ENCODE measurements at regions not wholly inside any gene's neighbourhood (a gene's known extent, or its start where the extent isn't known, plus 50 kb on each side); places are given as distances from the start of the nearest gene placed in this dataset.

DNA sequence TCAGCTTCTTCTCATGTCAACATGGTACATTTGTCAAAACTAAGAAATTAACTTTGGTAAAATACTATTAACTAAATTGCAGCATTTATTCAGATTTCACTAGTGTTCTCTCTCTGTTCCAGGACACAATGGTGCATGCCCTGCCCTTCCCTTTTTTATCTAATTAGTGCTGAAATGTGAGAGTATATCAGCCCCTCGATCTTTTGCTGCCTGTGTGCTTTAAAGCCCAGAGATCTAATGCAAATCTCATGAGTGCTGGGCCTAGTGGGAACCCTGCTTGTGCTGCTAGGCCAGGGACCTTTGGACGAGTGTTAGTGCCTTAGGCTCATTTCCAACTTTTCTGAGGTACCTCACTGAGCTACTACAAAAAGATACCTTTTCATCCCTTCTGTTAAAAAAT is 221.1 kb upstream of the EDNRB start:
- H3K4me1 ChIP-seq (ENCODE audit: control insufficient read depth, extremely low read depth, insufficient read depth, low read length): no peaks in the 10 kb centered on the region
- no peak for DNase-seq (ENCODE audit: low read depth in 2 of 2)
- H3K9me3 ChIP-seq (ENCODE audit: control insufficient read depth, insufficient read depth, low read depth, low read length): no peaks in the 10 kb centered on the region
- no peak overlapping the region for H3K4me2 ChIP-seq (ENCODE audit: extremely low read depth, insufficient read depth, low read length)
- H2AFZ ChIP-seq (ENCODE audit: low read length): no peak overlapping the region
- no peaks in the 10 kb centered on the region for H4K20me1 ChIP-seq (ENCODE audit: control insufficient read depth, extremely low read depth, insufficient read depth, low read length)
- H3K27me3 ChIP-seq (ENCODE audit: control insufficient read depth, insufficient read depth, low read length): no peaks in the 10 kb centered on the region
- H3K4me3 ChIP-seq (replicated peaks in 1 of 4; ENCODE audit: control extremely low read depth in 1 of 4, insufficient read depth in 1 of 4, low read depth in 3 of 4, low read length in 4 of 4): no peak overlapping the region
- no peak for TF ChIP-seq EZH2 (IDR thresholded peaks at IDR 0.05; ENCODE audit: low read length, missing control alignments)
- H3K36me3 ChIP-seq (ENCODE audit: control insufficient read depth, insufficient read depth, low read length): no peaks in the 10 kb centered on the region
- no peak overlapping the region for H3K9ac ChIP-seq (ENCODE audit: insufficient read depth, low read length)
- H3K79me2 ChIP-seq (ENCODE audit: control insufficient read depth, insufficient read depth, low read length): no peaks in the 10 kb centered on the region
- H3K27ac ChIP-seq (ENCODE audit: insufficient read depth, low read length): no peak overlapping the region

DNA sequence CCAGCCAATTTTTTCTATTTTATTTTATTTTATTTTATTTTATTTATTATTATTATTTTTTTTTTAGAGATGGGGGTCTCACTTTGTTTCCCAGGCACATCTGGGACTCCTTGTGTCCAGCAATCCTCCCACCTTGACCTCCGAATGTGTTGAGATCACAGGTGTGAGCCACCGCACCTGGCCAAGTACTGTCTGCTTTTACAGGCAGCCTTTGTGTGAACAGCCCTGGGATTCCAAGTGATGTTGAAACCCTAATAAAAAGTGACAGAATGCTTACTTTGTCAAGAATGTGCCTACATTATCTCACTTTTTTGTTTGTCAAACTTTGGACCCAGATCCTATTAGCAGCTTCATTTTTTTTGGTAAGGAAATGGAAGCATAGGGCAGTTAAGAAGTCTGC is 220.1 kb upstream of the EDNRB start:
- H3K4me3 ChIP-seq (replicated peaks in 1 of 4; ENCODE audit: control extremely low read depth in 1 of 4, insufficient read depth in 1 of 4, low read depth in 3 of 4, low read length in 4 of 4): no peak overlapping the region
- H2AFZ ChIP-seq (ENCODE audit: low read length): no peak overlapping the region

DNA sequence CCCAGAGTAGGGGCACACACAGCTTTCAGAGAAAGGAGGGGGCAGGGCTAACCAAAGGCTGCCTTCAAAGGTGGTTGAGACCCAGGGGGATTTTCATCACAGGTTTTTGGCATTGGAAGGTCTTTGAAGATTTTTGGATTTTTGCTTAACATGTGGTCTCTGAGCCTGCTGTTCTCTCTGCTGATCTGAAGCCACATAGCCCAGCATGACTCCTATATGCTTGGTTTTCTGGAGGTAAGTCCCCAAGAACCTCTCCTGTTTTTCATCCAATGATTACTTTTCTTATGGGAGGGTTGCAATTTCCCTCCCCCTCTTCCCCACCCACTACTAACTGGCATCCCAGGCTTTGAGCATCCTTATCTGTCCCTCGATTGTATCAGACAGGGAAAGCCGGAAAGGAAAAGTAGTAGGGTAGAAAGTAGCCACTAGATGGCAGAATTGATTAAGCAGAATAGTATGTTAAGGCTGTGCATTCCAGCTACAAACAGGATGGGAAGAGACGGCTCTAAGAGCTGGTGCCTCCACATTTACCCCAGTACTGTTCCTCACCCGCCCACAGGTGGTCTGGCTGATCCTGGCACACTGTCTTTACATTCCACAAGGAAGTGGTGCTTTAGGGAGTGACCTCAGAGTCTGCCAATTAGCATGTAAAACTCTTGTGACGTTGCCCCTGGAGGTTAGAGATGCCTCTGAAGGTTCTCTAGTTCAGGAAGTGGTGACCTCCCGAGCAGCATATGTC is 218.9 kb upstream of the EDNRB start:
- Histone ChIP-seq H3K9ac (ENCODE audit: insufficient read depth, low read length) (no peak overlapping the region), H3K4me3 (replicated peaks in 1 of 4; ENCODE audit: control extremely low read depth in 1 of 4, insufficient read depth in 1 of 4, low read depth in 3 of 4, low read length in 4 of 4) (no peak overlapping the region), H3K9me3 (ENCODE audit: control insufficient read depth, insufficient read depth, low read depth, low read length) (no peaks in the 10 kb centered on the region), H4K20me1 (ENCODE audit: control insufficient read depth, extremely low read depth, insufficient read depth, low read length) (no peaks in the 10 kb centered on the region), H3K27me3 (ENCODE audit: control insufficient read depth, insufficient read depth, low read length) (no peaks in the 10 kb centered on the region), H3K79me2 (ENCODE audit: control insufficient read depth, insufficient read depth, low read length) (no peaks in the 10 kb centered on the region), H3K4me1 (ENCODE audit: control insufficient read depth, extremely low read depth, insufficient read depth, low read length) (no peaks in the 10 kb centered on the region), H2AFZ (ENCODE audit: low read length) (peak overlapping the region; percentile 81), H3K27ac (ENCODE audit: insufficient read depth, low read length) (no peak overlapping the region), H3K4me2 (ENCODE audit: extremely low read depth, insufficient read depth, low read length) (peak overlapping the region; percentile 77), H3K36me3 (ENCODE audit: control insufficient read depth, insufficient read depth, low read length) (no peaks in the 10 kb centered on the region)
- peak; percentile 59 to 78 for DNase-seq (ENCODE audit: low read depth in 2 of 2)
- TF ChIP-seq, protein P1, sequence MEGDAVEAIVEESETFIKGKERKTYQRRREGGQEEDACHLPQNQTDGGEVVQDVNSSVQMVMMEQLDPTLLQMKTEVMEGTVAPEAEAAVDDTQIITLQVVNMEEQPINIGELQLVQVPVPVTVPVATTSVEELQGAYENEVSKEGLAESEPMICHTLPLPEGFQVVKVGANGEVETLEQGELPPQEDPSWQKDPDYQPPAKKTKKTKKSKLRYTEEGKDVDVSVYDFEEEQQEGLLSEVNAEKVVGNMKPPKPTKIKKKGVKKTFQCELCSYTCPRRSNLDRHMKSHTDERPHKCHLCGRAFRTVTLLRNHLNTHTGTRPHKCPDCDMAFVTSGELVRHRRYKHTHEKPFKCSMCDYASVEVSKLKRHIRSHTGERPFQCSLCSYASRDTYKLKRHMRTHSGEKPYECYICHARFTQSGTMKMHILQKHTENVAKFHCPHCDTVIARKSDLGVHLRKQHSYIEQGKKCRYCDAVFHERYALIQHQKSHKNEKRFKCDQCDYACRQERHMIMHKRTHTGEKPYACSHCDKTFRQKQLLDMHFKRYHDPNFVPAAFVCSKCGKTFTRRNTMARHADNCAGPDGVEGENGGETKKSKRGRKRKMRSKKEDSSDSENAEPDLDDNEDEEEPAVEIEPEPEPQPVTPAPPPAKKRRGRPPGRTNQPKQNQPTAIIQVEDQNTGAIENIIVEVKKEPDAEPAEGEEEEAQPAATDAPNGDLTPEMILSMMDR (conservative IDR thresholded peaks at IDR 0.05 in 1 of 2, IDR thresholded peaks at IDR 0.05 in 1 of 2; ENCODE audit: low read depth in 1 of 2, low read length in 2 of 2): peak; percentile 78 to 81
- no peak for TF ChIP-seq EZH2 (IDR thresholded peaks at IDR 0.05; ENCODE audit: low read length, missing control alignments)

More for the DNA sequence above, 220.1 kb upstream of the EDNRB start:
- no peaks in the 10 kb centered on the region for H3K79me2 ChIP-seq (ENCODE audit: control insufficient read depth, insufficient read depth, low read length)
- no peaks in the 10 kb centered on the region for H3K36me3 ChIP-seq (ENCODE audit: control insufficient read depth, insufficient read depth, low read length)
- no peak for DNase-seq (ENCODE audit: low read depth in 2 of 2)
- TF ChIP-seq, protein P1 (conservative IDR thresholded peaks at IDR 0.05 in 1 of 2, IDR thresholded peaks at IDR 0.05 in 1 of 2; ENCODE audit: low read depth in 1 of 2, low read length in 2 of 2): no peak
- TF ChIP-seq EZH2 (IDR thresholded peaks at IDR 0.05; ENCODE audit: low read length, missing control alignments): no peak
- no peak overlapping the region for H3K9ac ChIP-seq (ENCODE audit: insufficient read depth, low read length)
- no peaks in the 10 kb centered on the region for H3K4me1 ChIP-seq (ENCODE audit: control insufficient read depth, extremely low read depth, insufficient read depth, low read length)
- H4K20me1 ChIP-seq (ENCODE audit: control insufficient read depth, extremely low read depth, insufficient read depth, low read length): no peaks in the 10 kb centered on the region
- no peaks in the 10 kb centered on the region for H3K27me3 ChIP-seq (ENCODE audit: control insufficient read depth, insufficient read depth, low read length)
- H3K27ac ChIP-seq (ENCODE audit: insufficient read depth, low read length): no peak overlapping the region
- H3K4me2 ChIP-seq (ENCODE audit: extremely low read depth, insufficient read depth, low read length): no peak overlapping the region
- H3K9me3 ChIP-seq (ENCODE audit: control insufficient read depth, insufficient read depth, low read depth, low read length): no peaks in the 10 kb centered on the region

All from fibroblast of lung (primary cell).